HCT116 (cell line): ENCODE measurements at regions not wholly inside any gene's neighbourhood (a gene's known extent, or its start where the extent isn't known, plus 50 kb on each side); places are given as distances from the start of the nearest gene placed in this dataset.

Source experiments
- EGR1 ChIP-seq: IDR thresholded peaks from 2 replicates; pipeline ENCODE4 v1.6.1; 2012; ENCODE audit warnings: low read depth
- EZH2 ChIP-seq: fragments of 200-600 bp; sonication (generic); IDR thresholded peaks from 2 replicates; pipeline ENCODE4 v1.6.1; 2017; ENCODE audit warnings: antibody characterized with exemption, mixed run types
- POLR2A ChIP-seq: IDR thresholded peaks from 2 replicates; pipeline ENCODE4 v1.7.0; 2011; ENCODE audit warnings: borderline replicate concordance; ENCODE audit not compliant: insufficient read depth, insufficient read length; ENCODE audit errors: extremely low read depth
- POLR2AphosphoS5 ChIP-seq: IDR thresholded peaks from 2 replicates; pipeline ENCODE4 v1.6.1; 2011; ENCODE audit warnings: mild to moderate bottlenecking, low read depth, low read length, moderate library complexity

- TF ChIP-seq EGR1 = no peak
- TF ChIP-seq POLR2A = no peak
- TF ChIP-seq POLR2AphosphoS5 = no peak
- no peak for TF ChIP-seq EZH2
Observed at GRCh38 chr4:22315628-22316027, 200.2 kb downstream of the ADGRA3 start.
